GM23338 (cell line): ENCODE measurements at regions not wholly inside any gene's neighbourhood (a gene's known extent, or its start where the extent isn't known, plus 50 kb on each side); places are given as distances from the start of the nearest gene placed in this dataset.

Experiments
- ATAC-seq: fragments of 200-7000 bp; cut with Tn5 transposase; 3 replicates; pipeline ENCODE4 v1.9.1; 2020
- DNase-seq: peaks from one replicate; pipeline ENCODE4 v3.0.0-alpha.2; 2015; ENCODE audit warnings: low spot score
- H2AFZ ChIP-seq: fragments of 200-600 bp; sonication (generic); 2 replicates; pipeline ENCODE4 v1.8.0; 2016; ENCODE audit warnings: antibody characterized with exemption, mild to moderate bottlenecking, moderate library complexity
- H3F3A ChIP-seq: fragments of 200-600 bp; sonication (generic); replicated peaks from 2 replicates; pipeline ENCODE4 v1.8.0; 2017; ENCODE audit warnings: antibody characterized with exemption, mixed run types, low read depth
- H3K27ac ChIP-seq: fragments of 200-600 bp; sonication (generic); 2 replicates; pipeline ENCODE4 v1.6.1; 2016; ENCODE audit warnings: low read depth
- H3K27me3 ChIP-seq: fragments of 200-600 bp; sonication (generic); 2 replicates; pipeline ENCODE4 v1.8.0; 2016; ENCODE audit warnings: mild to moderate bottlenecking, mixed run types, moderate library complexity; ENCODE audit not compliant: insufficient read depth
- H3K36me3 ChIP-seq: fragments of 200-600 bp; sonication (generic); 2 replicates; pipeline ENCODE4 v1.8.0; 2016; ENCODE audit warnings: mild to moderate bottlenecking; ENCODE audit not compliant: insufficient read depth
- H3K4me1 ChIP-seq: fragments of 200-600 bp; sonication (generic); 2 replicates; pipeline ENCODE4 v1.8.0; 2016; ENCODE audit warnings: mild to moderate bottlenecking, moderate library complexity; ENCODE audit not compliant: insufficient read depth
- H3K4me2 ChIP-seq: fragments of 200-600 bp; sonication (generic); 2 replicates; pipeline ENCODE4 v1.7.1; 2017; ENCODE audit warnings: mixed run types
- H3K4me3 ChIP-seq: fragments of 200-600 bp; sonication (generic); 2 replicates; pipeline ENCODE4 v1.6.1; 2016; ENCODE audit warnings: mixed run types
- H3K79me2 ChIP-seq: fragments of 200-600 bp; sonication (generic); replicated peaks from 2 replicates; pipeline ENCODE4 v1.8.0; 2017; ENCODE audit warnings: mild to moderate bottlenecking; ENCODE audit not compliant: insufficient read depth
- H3K9me2 ChIP-seq: fragments of 200-600 bp; sonication (generic); 2 replicates; pipeline ENCODE4 v1.8.0; 2017; ENCODE audit not compliant: insufficient read depth
- H4K20me1 ChIP-seq: fragments of 200-600 bp; sonication (generic); replicated peaks from 2 replicates; pipeline ENCODE4 v1.8.0; 2017; ENCODE audit warnings: mild to moderate bottlenecking; ENCODE audit not compliant: insufficient read depth
- H3K27ac Mint-ChIP-seq: 2 replicates; pipeline ENCODE4 v1.8.0; 2020; ENCODE audit warnings: inconsistent platforms, mild to moderate bottlenecking, moderate library complexity, mixed read lengths
- H3K27me3 Mint-ChIP-seq: 3 replicates; pipeline ENCODE4 v1.8.0; 2022; ENCODE audit warnings: low read depth, mild to moderate bottlenecking, moderate library complexity, mixed read lengths, inconsistent platforms; ENCODE audit not compliant: insufficient read depth, poor library complexity
- H3K36me3 Mint-ChIP-seq: 3 replicates; pipeline ENCODE4 v1.8.0; 2021; ENCODE audit warnings: low read depth, mild to moderate bottlenecking, inconsistent platforms, moderate library complexity, mixed read lengths
- H3K4me1 Mint-ChIP-seq: 3 replicates; pipeline ENCODE4 v1.8.0; 2020; ENCODE audit warnings: mild to moderate bottlenecking, inconsistent platforms, mixed read lengths
- H3K4me3 Mint-ChIP-seq: 3 replicates; pipeline ENCODE4 v1.8.0; 2021; ENCODE audit warnings: moderate library complexity, mild to moderate bottlenecking, inconsistent platforms, mixed read lengths
- H3K9me3 Mint-ChIP-seq: 3 replicates; pipeline ENCODE4 v1.8.0; 2020; ENCODE audit warnings: moderate library complexity, mild to moderate bottlenecking, inconsistent platforms, mixed read lengths
- CREB1 ChIP-seq: fragments of 250-450 bp; sonication (Bioruptor Pico); IDR thresholded peaks from 2 replicates; pipeline ENCODE4 v1.5.0; 2020; ENCODE audit warnings: low read depth, mild to moderate bottlenecking, moderate library complexity
- CTCF ChIP-seq, 2 experiments: fragments of 200-600 bp in 1 of 2; sonication (generic) in 1 of 2; conservative IDR thresholded peaks; 2 replicates each; pipeline versions ENCODE4 v1.5.1 to v1.6.1; 2016 to 2017; ENCODE audit warnings: antibody characterized with exemption in 2 of 2, low read depth in 2 of 2, mild to moderate bottlenecking in 2 of 2, moderate library complexity in 1 of 2
- ETS1 ChIP-seq: IDR thresholded peaks from 2 replicates; pipeline ENCODE4 v1.6.1; 2016; ENCODE audit warnings: antibody characterized with exemption
- EZH2 ChIP-seq: fragments of 200-600 bp; sonication (generic); IDR thresholded peaks from one replicate; pipeline ENCODE4 v1.8.0; 2017; ENCODE audit warnings: antibody characterized with exemption, mild to moderate bottlenecking, low read depth; ENCODE audit not compliant: unreplicated experiment
- EZH2phosphoT487 ChIP-seq: fragments of 200-600 bp; sonication (generic); IDR thresholded peaks from one replicate; pipeline ENCODE4 v1.8.1; 2018; ENCODE audit warnings: antibody characterized with exemption; ENCODE audit not compliant: unreplicated experiment
- JUNB ChIP-seq: IDR thresholded peaks from one replicate; pipeline ENCODE4 v1.6.1; 2016; ENCODE audit warnings: antibody characterized with exemption; ENCODE audit not compliant: unreplicated experiment
- NANOG ChIP-seq: IDR thresholded peaks from 2 replicates; pipeline ENCODE4 v1.6.1; 2016; ENCODE audit warnings: antibody characterized with exemption, borderline replicate concordance
- POLR2AphosphoS5 ChIP-seq: IDR thresholded peaks from 2 replicates; pipeline ENCODE4 v1.6.1; 2016; ENCODE audit warnings: antibody characterized with exemption, low read depth
- REST ChIP-seq: IDR thresholded peaks from one replicate; pipeline ENCODE4 v1.6.1; 2018; ENCODE audit warnings: antibody characterized with exemption; ENCODE audit not compliant: unreplicated experiment
- STAT1 ChIP-seq: IDR thresholded peaks from one replicate; pipeline ENCODE4 v1.6.1; 2016; ENCODE audit warnings: antibody characterized with exemption; ENCODE audit not compliant: unreplicated experiment
- ZNF114 ChIP-seq: fragments of 250-450 bp; sonication (Bioruptor Pico); IDR thresholded peaks from 2 replicates; pipeline ENCODE4 v1.5.0; 2020; ENCODE audit warnings: mild to moderate bottlenecking, moderate library complexity
- ZNF331 ChIP-seq: fragments of 250-450 bp; sonication (Bioruptor Pico); IDR thresholded peaks from 2 replicates; pipeline ENCODE4 v1.5.0; 2020; ENCODE audit warnings: low read depth, mild to moderate bottlenecking, moderate library complexity
- ZNF462 ChIP-seq: fragments of 250-450 bp; sonication (Bioruptor Pico); IDR thresholded peaks from 2 replicates; pipeline ENCODE4 v1.5.0; 2020; ENCODE audit warnings: mild to moderate bottlenecking, moderate library complexity

GRCh38 chr6:166860392-166860791 lies 96.0 kb downstream of the RNASET2 start:
- Histone ChIP-seq H3K27me3 (peaks cover 8% of the 10 kb centered on the region; the same call in 1 of the 2 replicates), H2AFZ (no peak overlapping the region), H3K4me3 (no peak overlapping the region), H3F3A (no peaks in the 10 kb centered on the region), H3K9me2 (0 out of 2 replicates have a peak, but pooled peaks cover 3% of the 10 kb centered on the region), H3K79me2 (0 out of 2 replicates have a peak, but pooled peaks cover 12% of the 10 kb centered on the region), H3K4me1 (peaks cover 19% of the 10 kb centered on the region), H4K20me1 (no peaks in the 10 kb centered on the region), H3K4me2 (no peak overlapping the region), H3K36me3 (no peaks in the 10 kb centered on the region; the same call in 1 of the 2 replicates), H3K27ac (no peak overlapping the region)
- Mint-ChIP-seq H3K4me1 (peaks cover 8% of the 10 kb centered on the region; the same call in 2 of the 3 replicates), H3K36me3 (peaks cover 9% of the 10 kb centered on the region), H3K4me3 (no peak overlapping the region), H3K27me3 (peaks cover 9% of the 10 kb centered on the region), H3K9me3 (peaks cover 5% of the 10 kb centered on the region; the same call in 2 of the 3 replicates), H3K27ac (no peak overlapping the region)
- no peak for ATAC-seq
- no peak for DNase-seq
- TF ChIP-seq ZNF114 (CRISPR knock-in tag) (no peak), JUNB (no peak), EZH2phosphoT487 (no peak), ETS1 (no peak), NANOG (no peak), ZNF462 (CRISPR knock-in tag) (no peak), REST (no peak), ZNF331 (CRISPR knock-in tag) (no peak), CTCF (conservative IDR thresholded peaks at IDR 0.05; ENCODE audit: low read depth in 2 of 2) (no peak), STAT1 (no peak), POLR2AphosphoS5 (no peak), CREB1 (no peak), EZH2 (no peak)
